GM18867 (cell line): ENCODE measurements at regions not wholly inside any gene's neighbourhood (a gene's known extent, or its start where the extent isn't known, plus 50 kb on each side); places are given as distances from the start of the nearest gene placed in this dataset.

Experiments
- ATAC-seq: cut with Tn5 transposase; IDR thresholded peaks from one replicate; pipeline ENCODE4 v1.9.1; 2021; ENCODE audit warnings: mild to moderate bottlenecking, moderate library complexity; ENCODE audit not compliant: unreplicated experiment

- no peak for ATAC-seq
Measured at GRCh38 chr2:19140463-19141208, 217.8 kb downstream of the OSR1 start.

GRCh38 chr2:19139386-19139785 lies 219.0 kb downstream of the OSR1 start:
- ATAC-seq, result no peak

GRCh38 chr2:19138264-19138825 lies 220.1 kb downstream of the OSR1 start:
- no peak for ATAC-seq

- no peak for ATAC-seq
Measured at GRCh38 chr2:19137433-19137832, 221.0 kb downstream of the OSR1 start.

- ATAC-seq, result no peak
Measured at GRCh38 chr2:19132967-19133366, 225.5 kb downstream of the OSR1 start.

GRCh38 chr2:19131871-19132270 lies 226.6 kb downstream of the OSR1 start:
- ATAC-seq, result no peak

GRCh38 chr2:19128148-19128547 lies 230.3 kb downstream of the OSR1 start:
- ATAC-seq, result no peak

GRCh38 chr2:19127616-19128015 lies 230.8 kb downstream of the OSR1 start:
- ATAC-seq, result no peak

- no peak for ATAC-seq
Measured at GRCh38 chr2:19125901-19126680, 232.3 kb downstream of the OSR1 start.

- no peak for ATAC-seq
Measured at GRCh38 chr2:19124135-19124534, 234.3 kb downstream of the OSR1 start.

GRCh38 chr2:19123556-19123955 lies 234.9 kb downstream of the OSR1 start:
- no peak for ATAC-seq

- peak; percentile 49 for ATAC-seq
Measured at GRCh38 chr2:19122220-19122619, 236.2 kb downstream of the OSR1 start.

GRCh38 chr2:19120941-19121750 lies 237.3 kb downstream of the OSR1 start:
- ATAC-seq, result no peak

GRCh38 chr2:19120181-19120580 lies 238.2 kb downstream of the OSR1 start:
- ATAC-seq, result no peak

GRCh38 chr2:19119326-19120001 lies 239.0 kb downstream of the OSR1 start:
- no peak for ATAC-seq

GRCh38 chr2:19116918-19117317 lies 241.5 kb downstream of the OSR1 start:
- ATAC-seq, result no peak

GRCh38 chr2:19114754-19115231 lies 243.6 kb downstream of the OSR1 start:
- no peak for ATAC-seq

GRCh38 chr2:19114126-19114525 lies 244.3 kb downstream of the OSR1 start:
- ATAC-seq, result no peak

- no peak for ATAC-seq
Measured at GRCh38 chr2:19111354-19111753, 247.1 kb downstream of the OSR1 start.

GRCh38 chr2:19109518-19109917 lies 248.9 kb downstream of the OSR1 start:
- ATAC-seq, result no peak
